Keratinocyte (primary cell): ENCODE measurements at regions not wholly inside any gene's neighbourhood (a gene's known extent, or its start where the extent isn't known, plus 50 kb on each side); places are given as distances from the start of the nearest gene placed in this dataset.

ENCODE experiments used
- EZH2 ChIP-seq: IDR thresholded peaks from one replicate; pipeline ENCODE4 v1.6.1; 2012; ENCODE audit warnings: inconsistent platforms, mild to moderate bottlenecking, low read length, moderate library complexity
- TF ChIP-seq, protein P1 (sequence below), 3 experiments: IDR thresholded peaks in 1 of 3; conservative IDR thresholded peaks in 1 of 3; optimal IDR thresholded peaks in 1 of 3; 2 replicates in 2 of 3; 3 replicates in 1 of 3; pipeline versions ENCODE3 to v1.5.1; 2011; ENCODE audit warnings: low read length in 3 of 3, mild to moderate bottlenecking in 3 of 3, moderate library complexity in 2 of 3, control low read depth in 1 of 3, inconsistent platforms in 1 of 3; ENCODE audit not compliant: insufficient read depth in 2 of 3; ENCODE audit errors: extremely low read depth in 1 of 3

DNA sequence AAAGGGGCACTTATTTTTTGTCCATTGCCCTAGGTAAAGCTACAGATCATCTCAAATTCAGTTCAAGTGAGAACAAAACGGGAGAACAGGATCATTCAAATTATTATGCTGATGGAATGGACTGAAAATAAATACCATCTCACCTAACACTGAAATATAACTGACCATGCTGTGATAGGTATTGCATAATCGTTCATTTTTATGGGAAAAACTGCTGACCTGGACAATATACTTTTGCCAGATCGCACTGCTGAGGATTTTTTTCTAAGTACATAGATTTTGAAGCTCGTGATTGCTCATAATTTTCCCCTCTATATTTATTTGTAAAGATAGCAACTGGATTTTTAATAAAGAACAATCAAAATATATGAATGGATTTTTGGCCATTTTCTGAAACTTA is 636.6 kb upstream of the NEGR1 start:
- TF ChIP-seq, protein P1, sequence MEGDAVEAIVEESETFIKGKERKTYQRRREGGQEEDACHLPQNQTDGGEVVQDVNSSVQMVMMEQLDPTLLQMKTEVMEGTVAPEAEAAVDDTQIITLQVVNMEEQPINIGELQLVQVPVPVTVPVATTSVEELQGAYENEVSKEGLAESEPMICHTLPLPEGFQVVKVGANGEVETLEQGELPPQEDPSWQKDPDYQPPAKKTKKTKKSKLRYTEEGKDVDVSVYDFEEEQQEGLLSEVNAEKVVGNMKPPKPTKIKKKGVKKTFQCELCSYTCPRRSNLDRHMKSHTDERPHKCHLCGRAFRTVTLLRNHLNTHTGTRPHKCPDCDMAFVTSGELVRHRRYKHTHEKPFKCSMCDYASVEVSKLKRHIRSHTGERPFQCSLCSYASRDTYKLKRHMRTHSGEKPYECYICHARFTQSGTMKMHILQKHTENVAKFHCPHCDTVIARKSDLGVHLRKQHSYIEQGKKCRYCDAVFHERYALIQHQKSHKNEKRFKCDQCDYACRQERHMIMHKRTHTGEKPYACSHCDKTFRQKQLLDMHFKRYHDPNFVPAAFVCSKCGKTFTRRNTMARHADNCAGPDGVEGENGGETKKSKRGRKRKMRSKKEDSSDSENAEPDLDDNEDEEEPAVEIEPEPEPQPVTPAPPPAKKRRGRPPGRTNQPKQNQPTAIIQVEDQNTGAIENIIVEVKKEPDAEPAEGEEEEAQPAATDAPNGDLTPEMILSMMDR (optimal IDR thresholded peaks at IDR 0.05 in 1 of 3, IDR thresholded peaks at IDR 0.05 in 1 of 3, conservative IDR thresholded peaks at IDR 0.05 in 1 of 3; ENCODE audit: extremely low read depth in 1 of 3, insufficient read depth in 2 of 3, low read length in 3 of 3), result no peak
- no peak for TF ChIP-seq EZH2
